WTC11 (cell line): ENCODE measurements at regions not wholly inside any gene's neighbourhood (a gene's known extent, or its start where the extent isn't known, plus 50 kb on each side); places are given as distances from the start of the nearest gene placed in this dataset.

Experiments used
- ATAC-seq: fragments of 200-7000 bp; cut with Tn5 transposase; 2 replicates; pipeline ENCODE4 v1.10.0; 2021; ENCODE audit warnings: mild to moderate bottlenecking, moderate library complexity
- CTCF ChIA-PET: fragments of 300-600 bp; sonication (Branson Sonifier 250); formaldehyde crosslinking; loops from one replicate; lab custom pipeline; 2021; ENCODE audit warnings: antibody characterized with exemption; lab: Charles Lee
- POLR2A ChIA-PET: fragments of 350-600 bp; sonication (Branson Sonifier 250); formaldehyde crosslinking; loops from one replicate; lab custom pipeline; 2021; ENCODE audit warnings: antibody characterized with exemption; lab: Charles Lee
- DNase-seq: peaks from one replicate; pipeline ENCODE4 v3.0.0; 2021; ENCODE audit warnings: low spot score
- H3K27ac Mint-ChIP-seq: 2 replicates; pipeline ENCODE4 v1.8.0; 2021; ENCODE audit warnings: mixed read lengths
- H3K27me3 Mint-ChIP-seq: 2 replicates; pipeline ENCODE4 v1.8.0; 2021; ENCODE audit warnings: low read depth, mild to moderate bottlenecking, moderate library complexity, mixed read lengths
- H3K36me3 Mint-ChIP-seq: 2 replicates; pipeline ENCODE4 v1.8.0; 2021; ENCODE audit warnings: mixed read lengths
- H3K4me1 Mint-ChIP-seq: 2 replicates; pipeline ENCODE4 v1.8.0; 2022; ENCODE audit warnings: mixed read lengths
- H3K4me3 Mint-ChIP-seq: 2 replicates; pipeline ENCODE4 v1.8.0; 2021; ENCODE audit warnings: mild to moderate bottlenecking, moderate library complexity, mixed read lengths
- H3K9me3 Mint-ChIP-seq: 2 replicates; pipeline ENCODE4 v1.8.0; 2021; ENCODE audit warnings: mixed read lengths
- ATF6 ChIP-seq: sonication (generic); formaldehyde crosslinking; IDR thresholded peaks from 2 replicates; pipeline ENCODE4 v1.8.1; 2023; ENCODE audit warnings: mild to moderate bottlenecking, missing genetic modification reagents
- CREB1 ChIP-seq: sonication (generic); formaldehyde crosslinking; IDR thresholded peaks from 2 replicates; pipeline ENCODE4 v1.8.0; 2023; ENCODE audit warnings: mild to moderate bottlenecking, missing genetic modification reagents
- ESRRA ChIP-seq: sonication (generic); formaldehyde crosslinking; IDR thresholded peaks from 2 replicates; pipeline ENCODE4 v1.8.1; 2022; ENCODE audit warnings: mild to moderate bottlenecking, missing genetic modification reagents, borderline replicate concordance
- FOXK1 ChIP-seq: sonication (generic); formaldehyde crosslinking; IDR thresholded peaks from 2 replicates; pipeline ENCODE4 v1.8.0; 2022; ENCODE audit warnings: mild to moderate bottlenecking, moderate library complexity, missing genetic modification reagents
- KAT7 ChIP-seq: sonication (generic); formaldehyde crosslinking; IDR thresholded peaks from 2 replicates; pipeline ENCODE4 v1.8.1; 2023; ENCODE audit warnings: missing genetic modification reagents, mild to moderate bottlenecking, borderline replicate concordance
- MAX ChIP-seq: sonication (generic); formaldehyde crosslinking; IDR thresholded peaks from 2 replicates; pipeline ENCODE4 v1.8.0; 2022; ENCODE audit warnings: mild to moderate bottlenecking, missing genetic modification reagents
- MLX ChIP-seq: sonication (generic); formaldehyde crosslinking; IDR thresholded peaks from 2 replicates; pipeline ENCODE4 v1.8.1; 2023; ENCODE audit warnings: mild to moderate bottlenecking, missing genetic modification reagents, moderate library complexity
- NFYB ChIP-seq: sonication (generic); formaldehyde crosslinking; conservative IDR thresholded peaks from 2 replicates; pipeline ENCODE4 v1.8.0; 2022; ENCODE audit warnings: low read depth, missing genetic modification reagents
- NR1H2 ChIP-seq: sonication (generic); formaldehyde crosslinking; IDR thresholded peaks from 2 replicates; pipeline ENCODE4 v1.9.0; 2021; ENCODE audit warnings: mild to moderate bottlenecking, moderate library complexity, missing genetic modification reagents
- PRDM15 ChIP-seq: sonication (generic); formaldehyde crosslinking; IDR thresholded peaks from 2 replicates; pipeline ENCODE4 v1.8.0; 2022; ENCODE audit warnings: missing genetic modification reagents
- SMAD3 ChIP-seq: sonication (generic); formaldehyde crosslinking; IDR thresholded peaks from 2 replicates; pipeline ENCODE4 v1.8.0; 2022; ENCODE audit warnings: missing genetic modification reagents, mild to moderate bottlenecking, borderline replicate concordance
- TP53 ChIP-seq: sonication (generic); formaldehyde crosslinking; IDR thresholded peaks from 2 replicates; pipeline ENCODE4 v1.8.1; 2023; ENCODE audit warnings: mild to moderate bottlenecking, missing genetic modification reagents
- ZNF232 ChIP-seq: sonication (generic); formaldehyde crosslinking; IDR thresholded peaks from 2 replicates; pipeline ENCODE4 v1.8.0; 2022; ENCODE audit warnings: mild to moderate bottlenecking, missing genetic modification reagents
- ZNF263 ChIP-seq: sonication (generic); formaldehyde crosslinking; IDR thresholded peaks from 2 replicates; pipeline ENCODE4 v1.8.1; 2022; ENCODE audit warnings: low read depth, mild to moderate bottlenecking, moderate library complexity, missing genetic modification reagents
- ZNF281 ChIP-seq: sonication (generic); formaldehyde crosslinking; IDR thresholded peaks from 2 replicates; pipeline ENCODE4 v1.8.0; 2023; ENCODE audit warnings: mild to moderate bottlenecking, missing genetic modification reagents
- ZNF423 ChIP-seq: fragments of 250-450 bp; sonication (Bioruptor Pico); IDR thresholded peaks from 2 replicates; pipeline ENCODE4 v2.1.2; 2022; ENCODE audit warnings: mild to moderate bottlenecking, moderate library complexity
- ZNF532 ChIP-seq: fragments of 250-450 bp; sonication (Bioruptor Pico); IDR thresholded peaks from 2 replicates; pipeline ENCODE4 v1.9.0; 2021; ENCODE audit warnings: mild to moderate bottlenecking, borderline replicate concordance

GRCh38 chr13:80751854-80752253 lies 410.9 kb upstream of the SPRY2 start (continued):
- no peak for TF ChIP-seq PRDM15 (CRISPR knock-in tag)

- H3K27me3 Mint-ChIP-seq, result no peaks in the 10 kb centered on the region
- H3K4me1 Mint-ChIP-seq, result no peaks in the 10 kb centered on the region
- H3K27ac Mint-ChIP-seq, result no peak overlapping the region
- no peaks in the 10 kb centered on the region for H3K36me3 Mint-ChIP-seq
- no peak overlapping the region for H3K4me3 Mint-ChIP-seq
- ChIA-PET POLR2A (interaction anchor here (1.1 kb wide), 1 partner anchor 201 kb away, joined by 11 read pairs; no protein-coding TSS in a partner anchor), CTCF (no interaction called here)
- H3K9me3 Mint-ChIP-seq, result no peaks in the 10 kb centered on the region
- DNase-seq (no peak), ATAC-seq (no peak)
- TF ChIP-seq ZNF232, result no peak
- TF ChIP-seq ZNF281 (CRISPR knock-in tag), result no peak
- no peak for TF ChIP-seq FOXK1
- TF ChIP-seq CREB1 (CRISPR knock-in tag), result no peak
- no peak for TF ChIP-seq TP53 (CRISPR knock-in tag)
- TF ChIP-seq NFYB, result no peak
- TF ChIP-seq ATF6 (CRISPR knock-in tag), result no peak
- no peak for TF ChIP-seq SMAD3 (CRISPR knock-in tag)
- no peak for TF ChIP-seq MLX (CRISPR knock-in tag)
- TF ChIP-seq ZNF423 (CRISPR knock-in tag), result no peak
- no peak for TF ChIP-seq NR1H2
- no peak for TF ChIP-seq ZNF532 (CRISPR knock-in tag)
- no peak for TF ChIP-seq ESRRA (CRISPR knock-in tag)
- no peak for TF ChIP-seq MAX (CRISPR knock-in tag)
- no peak for TF ChIP-seq KAT7 (CRISPR knock-in tag)
- no peak for TF ChIP-seq ZNF263 (CRISPR knock-in tag)
These were observed 403.4 kb upstream of the SPRY2 start for GRCh38 chr13:80744147-80744914.
